ENCODE measurements at regions not wholly inside any gene's neighbourhood (a gene's known extent, or its start where the extent isn't known, plus 50 kb on each side); places are given as distances from the start of the nearest gene placed in this dataset.

GRCh38 chr16:35252356-35252936, 1793.0 kb downstream of the TP53TG3F start:
- TF ChIP-seq CTCF (IDR thresholded peaks at IDR 0.05) (no peak), POLR2AphosphoS5 (IDR thresholded peaks at IDR 0.05) (no peak), POLR2A (IDR thresholded peaks at IDR 0.05) (no peak)

Data from prostate gland (tissue), 2 donors.